ENCODE measurements at regions not wholly inside any gene's neighbourhood (a gene's known extent, or its start where the extent isn't known, plus 50 kb on each side); places are given as distances from the start of the nearest gene placed in this dataset.

DNA sequence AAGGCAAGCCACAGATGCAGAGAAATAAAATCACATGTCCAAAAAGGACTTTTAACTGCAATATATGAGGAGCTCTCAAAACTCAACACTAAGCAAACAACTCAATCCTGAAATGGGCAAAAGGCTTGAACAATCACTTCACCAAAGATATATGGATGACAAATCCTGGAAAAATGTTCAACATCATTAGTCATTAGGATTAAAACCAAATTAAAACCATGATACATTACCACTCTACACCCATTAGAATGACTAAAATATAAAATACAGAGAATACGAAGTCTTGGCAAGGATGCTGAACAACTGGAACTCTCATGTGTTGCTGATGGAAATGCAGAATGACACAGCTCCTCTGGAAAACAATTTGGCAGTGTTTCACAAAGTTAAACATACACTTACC, 277.4 kb downstream of the TLE1 start:
- TF ChIP-seq, protein P1, sequence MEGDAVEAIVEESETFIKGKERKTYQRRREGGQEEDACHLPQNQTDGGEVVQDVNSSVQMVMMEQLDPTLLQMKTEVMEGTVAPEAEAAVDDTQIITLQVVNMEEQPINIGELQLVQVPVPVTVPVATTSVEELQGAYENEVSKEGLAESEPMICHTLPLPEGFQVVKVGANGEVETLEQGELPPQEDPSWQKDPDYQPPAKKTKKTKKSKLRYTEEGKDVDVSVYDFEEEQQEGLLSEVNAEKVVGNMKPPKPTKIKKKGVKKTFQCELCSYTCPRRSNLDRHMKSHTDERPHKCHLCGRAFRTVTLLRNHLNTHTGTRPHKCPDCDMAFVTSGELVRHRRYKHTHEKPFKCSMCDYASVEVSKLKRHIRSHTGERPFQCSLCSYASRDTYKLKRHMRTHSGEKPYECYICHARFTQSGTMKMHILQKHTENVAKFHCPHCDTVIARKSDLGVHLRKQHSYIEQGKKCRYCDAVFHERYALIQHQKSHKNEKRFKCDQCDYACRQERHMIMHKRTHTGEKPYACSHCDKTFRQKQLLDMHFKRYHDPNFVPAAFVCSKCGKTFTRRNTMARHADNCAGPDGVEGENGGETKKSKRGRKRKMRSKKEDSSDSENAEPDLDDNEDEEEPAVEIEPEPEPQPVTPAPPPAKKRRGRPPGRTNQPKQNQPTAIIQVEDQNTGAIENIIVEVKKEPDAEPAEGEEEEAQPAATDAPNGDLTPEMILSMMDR (IDR thresholded peaks at IDR 0.05; ENCODE audit: insufficient read depth, low read length, poor library complexity, severe bottlenecking): no peak
- no peak for TF ChIP-seq EZH2phosphoT487 (conservative IDR thresholded peaks at IDR 0.05; ENCODE audit: low read length)
